A673 (cell line): ENCODE measurements at regions not wholly inside any gene's neighbourhood (a gene's known extent, or its start where the extent isn't known, plus 50 kb on each side); places are given as distances from the start of the nearest gene placed in this dataset.

ENCODE experiments used
- CTCF ChIP-seq: fragments of 300-800, 200-600 bp; sonication (generic); conservative IDR thresholded peaks from 2 replicates; pipeline ENCODE4 v1.5.1; 2017; ENCODE audit warnings: low read depth, mild to moderate bottlenecking, antibody characterized with exemption, low read length, moderate library complexity, mixed read lengths
- EZH2 ChIP-seq: fragments of 200-600 bp; sonication (generic); IDR thresholded peaks from 2 replicates; pipeline ENCODE4 v1.6.1; 2017; ENCODE audit warnings: borderline replicate concordance, low read depth, mild to moderate bottlenecking, mixed read lengths, antibody characterized with exemption, low read length; ENCODE audit not compliant: poor library complexity, severe bottlenecking

GRCh38 chr12:61072717-61073116 is 1187.5 kb upstream of the USP15 start:
- TF ChIP-seq CTCF: no peak
- no peak for TF ChIP-seq EZH2
